ENCODE measurements at regions not wholly inside any gene's neighbourhood (a gene's known extent, or its start where the extent isn't known, plus 50 kb on each side); places are given as distances from the start of the nearest gene placed in this dataset.
"Not testable (repeated sequence)": the region's sequence is repeated elsewhere in the genome, so short reads cannot be mapped to it uniquely, and the experiment has no call there.

DNA sequence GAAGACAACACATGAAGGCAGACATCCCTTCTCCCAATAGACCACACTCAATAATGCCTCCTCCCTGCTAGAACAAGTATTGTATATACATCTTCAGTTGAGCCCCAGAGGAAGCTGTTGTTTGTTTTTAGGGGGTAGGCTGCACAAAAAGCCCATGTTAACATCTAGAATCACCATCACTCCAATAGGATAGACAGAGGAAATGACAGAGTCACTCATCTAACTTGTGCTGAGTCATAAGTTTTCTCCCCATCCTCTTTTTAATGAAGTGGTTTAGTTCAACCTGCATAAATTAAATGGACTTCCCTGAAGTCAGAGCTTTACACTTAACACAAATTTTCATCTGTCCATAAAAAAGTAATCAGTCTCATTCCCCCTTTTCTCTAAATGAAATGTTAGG is 122.9 kb upstream of the SPATA12 start:
- in situ Hi-C loops (cut with HindIII; ENCODE audit: low pct_unique_long_range_greater_than_20kb, low sequenced_read_pairs): no loop called here
- DNase-seq (ENCODE audit: low read depth): no peak

DNA sequence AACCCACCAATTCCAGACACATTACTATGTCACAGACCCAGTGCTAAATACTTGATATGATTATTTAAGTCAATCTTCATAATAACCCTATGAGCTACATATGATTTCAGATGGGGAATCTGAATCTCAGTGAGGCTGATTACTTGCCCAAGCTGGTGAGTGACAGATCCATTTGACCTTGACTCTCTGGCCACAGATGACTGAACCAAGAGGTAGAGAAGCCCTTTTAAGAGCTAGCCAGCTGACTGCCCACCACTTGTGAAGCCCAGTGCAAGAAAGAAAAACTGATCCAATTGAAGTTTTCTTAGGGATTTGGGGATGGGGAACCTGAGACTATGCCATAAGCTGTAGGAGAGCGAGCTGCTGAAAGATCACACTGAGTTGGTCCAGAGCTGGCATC is 124.7 kb upstream of the SPATA12 start:
- in situ Hi-C loops (cut with HindIII; ENCODE audit: low pct_unique_long_range_greater_than_20kb, low sequenced_read_pairs): no loop called here

DNA sequence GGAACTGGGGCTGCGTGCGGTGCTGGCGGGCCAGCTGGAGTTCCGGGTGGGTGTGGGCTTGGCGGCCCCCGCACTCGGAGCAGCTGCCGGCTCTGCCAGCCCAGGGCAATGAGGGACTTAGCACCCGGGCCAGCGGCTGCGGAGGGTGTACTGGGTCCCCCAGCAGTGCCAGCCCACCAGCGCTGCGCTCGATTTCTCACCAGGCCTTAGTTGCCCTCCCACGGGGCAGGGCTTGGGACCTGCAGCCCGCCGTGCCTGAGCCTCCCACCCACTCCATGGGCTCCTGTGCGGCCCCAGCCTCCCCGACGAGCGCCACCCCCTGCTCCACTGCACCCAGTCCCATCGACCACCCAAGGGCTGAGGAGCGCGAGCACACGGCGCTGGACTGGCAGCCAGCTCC is 126.0 kb upstream of the SPATA12 start:
- in situ Hi-C loops (cut with HindIII; ENCODE audit: low pct_unique_long_range_greater_than_20kb, low sequenced_read_pairs); DNase-seq (ENCODE audit: low read depth): not testable (repeated sequence)

More for the DNA sequence above, 124.7 kb upstream of the SPATA12 start:
- no peak for DNase-seq (ENCODE audit: low read depth)

DNA sequence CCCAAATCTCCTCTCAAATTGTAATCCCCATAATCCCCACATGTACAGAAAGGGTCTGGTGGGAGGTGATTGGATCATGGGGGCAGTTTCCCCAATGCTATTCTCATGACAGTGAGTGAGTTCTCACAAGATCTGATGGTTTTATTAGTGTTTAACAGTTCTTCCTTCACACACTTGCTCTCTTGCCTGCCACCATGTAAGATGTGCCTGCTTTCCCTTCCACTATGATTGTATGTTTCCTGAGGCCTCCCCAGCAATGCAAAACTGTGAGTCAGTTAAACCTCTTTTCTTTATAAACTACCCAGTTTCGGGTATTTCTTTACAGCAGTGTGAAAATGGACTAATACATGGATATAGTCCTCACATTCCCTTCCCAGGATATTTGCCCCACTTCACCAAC is 126.7 kb upstream of the SPATA12 start:
- in situ Hi-C loops (cut with HindIII; ENCODE audit: low pct_unique_long_range_greater_than_20kb, low sequenced_read_pairs): no loop called here
- DNase-seq (ENCODE audit: low read depth): no peak

DNA sequence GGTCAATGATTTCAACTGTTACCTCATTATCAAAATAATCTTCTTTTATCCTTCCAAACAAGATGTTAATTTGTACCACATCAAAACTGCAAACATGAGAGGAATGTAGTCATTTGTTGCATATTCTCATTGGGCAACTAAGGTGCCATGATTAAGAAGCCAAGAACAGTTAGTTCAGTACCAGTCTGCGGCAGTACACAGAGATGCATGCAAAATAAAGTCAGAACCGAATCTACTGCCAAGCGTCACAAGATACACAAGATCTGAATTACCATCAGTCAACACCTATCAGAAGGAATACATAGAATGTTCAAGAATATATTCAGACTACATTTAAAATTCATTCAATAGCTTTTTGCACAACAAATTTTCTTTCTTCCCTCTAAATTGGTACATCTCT is 127.6 kb upstream of the SPATA12 start:
- in situ Hi-C loops (cut with HindIII; ENCODE audit: low pct_unique_long_range_greater_than_20kb, low sequenced_read_pairs): no loop called here
- DNase-seq (ENCODE audit: low read depth): no peak

DNA sequence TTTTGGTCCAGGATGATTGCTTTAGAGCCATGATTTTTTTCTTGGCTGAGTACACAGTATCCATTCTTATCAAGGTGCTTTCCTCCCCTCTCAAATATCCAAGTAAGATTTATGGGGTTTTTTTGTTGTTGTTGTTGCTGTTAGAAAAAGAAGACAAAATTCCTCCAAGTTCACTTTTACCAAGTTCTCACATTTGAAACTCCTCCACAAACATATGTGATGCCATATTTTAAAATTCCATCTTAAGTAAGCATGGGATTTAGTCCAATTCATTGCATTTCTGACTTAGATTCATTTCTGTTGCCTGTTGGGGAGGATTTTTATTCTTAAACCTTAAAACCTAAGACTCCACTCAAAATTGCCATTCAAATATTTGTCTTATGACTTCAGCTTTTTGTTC is 128.6 kb upstream of the SPATA12 start:
- DNase-seq (ENCODE audit: low read depth): no peak
- in situ Hi-C loops (cut with HindIII; ENCODE audit: low pct_unique_long_range_greater_than_20kb, low sequenced_read_pairs): no loop called here

DNA sequence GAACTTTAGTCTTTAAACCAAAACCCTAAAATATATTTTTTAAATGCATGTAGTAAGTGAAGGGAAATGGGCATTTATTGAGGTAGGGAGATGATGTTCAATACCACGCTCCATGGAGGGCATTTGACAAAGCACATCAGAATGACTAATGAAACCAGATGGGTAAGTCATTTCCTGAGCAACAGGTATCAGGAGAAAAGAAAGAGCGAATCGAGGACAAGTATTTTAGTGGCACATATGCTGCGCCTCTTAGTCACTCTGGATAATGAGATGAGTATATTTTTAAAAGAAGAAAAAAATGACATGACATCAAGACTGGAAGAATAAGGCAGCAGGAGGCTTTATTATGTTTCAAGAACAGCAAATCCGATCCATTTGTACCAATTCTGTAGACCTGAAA is 129.0 kb upstream of the ARHGEF3 start:
- in situ Hi-C loops (cut with HindIII; ENCODE audit: low pct_unique_long_range_greater_than_20kb, low sequenced_read_pairs): no loop called here
- DNase-seq (ENCODE audit: low read depth): no peak

DNA sequence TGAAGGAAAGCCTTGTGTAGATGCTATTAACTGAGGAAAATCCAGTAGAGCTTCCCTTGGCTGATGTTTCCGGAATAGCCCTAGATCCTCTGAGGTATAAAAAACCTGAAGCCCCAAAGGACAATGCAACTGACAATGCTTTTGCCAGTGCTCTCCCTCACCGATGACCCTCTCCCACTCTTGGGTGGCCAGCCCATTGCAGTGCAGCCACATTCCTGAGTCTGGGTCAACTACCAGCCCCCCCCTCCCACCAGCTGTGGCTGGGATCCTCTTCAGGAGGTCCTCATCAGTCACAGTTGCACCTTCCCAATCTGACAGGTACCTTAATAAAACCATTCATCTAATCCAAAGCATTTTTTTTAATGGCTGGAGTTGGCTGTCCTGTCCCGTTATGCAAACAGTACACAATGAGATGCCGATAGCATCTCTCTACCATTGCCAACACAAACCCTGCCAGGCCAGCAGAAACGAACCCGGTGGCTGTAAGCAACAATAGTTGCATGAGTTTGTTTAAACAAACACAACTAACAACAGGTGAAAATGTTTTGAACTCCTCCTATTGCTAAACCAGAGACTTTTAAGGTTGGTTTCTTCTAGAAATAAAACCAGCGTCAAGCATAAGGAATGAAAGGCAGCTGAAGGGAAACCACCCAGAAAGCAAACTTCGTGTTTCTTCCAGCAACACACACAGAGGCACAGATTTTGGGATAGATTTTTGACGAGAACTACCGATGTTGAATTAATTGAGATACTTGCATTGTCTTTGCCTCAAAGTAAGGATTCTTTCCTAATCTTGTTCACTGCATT is 128.3 kb upstream of the ARHGEF3 start:
- in situ Hi-C loops (cut with HindIII; ENCODE audit: low pct_unique_long_range_greater_than_20kb, low sequenced_read_pairs): no loop called here
- DNase-seq (ENCODE audit: low read depth): no peak

DNA sequence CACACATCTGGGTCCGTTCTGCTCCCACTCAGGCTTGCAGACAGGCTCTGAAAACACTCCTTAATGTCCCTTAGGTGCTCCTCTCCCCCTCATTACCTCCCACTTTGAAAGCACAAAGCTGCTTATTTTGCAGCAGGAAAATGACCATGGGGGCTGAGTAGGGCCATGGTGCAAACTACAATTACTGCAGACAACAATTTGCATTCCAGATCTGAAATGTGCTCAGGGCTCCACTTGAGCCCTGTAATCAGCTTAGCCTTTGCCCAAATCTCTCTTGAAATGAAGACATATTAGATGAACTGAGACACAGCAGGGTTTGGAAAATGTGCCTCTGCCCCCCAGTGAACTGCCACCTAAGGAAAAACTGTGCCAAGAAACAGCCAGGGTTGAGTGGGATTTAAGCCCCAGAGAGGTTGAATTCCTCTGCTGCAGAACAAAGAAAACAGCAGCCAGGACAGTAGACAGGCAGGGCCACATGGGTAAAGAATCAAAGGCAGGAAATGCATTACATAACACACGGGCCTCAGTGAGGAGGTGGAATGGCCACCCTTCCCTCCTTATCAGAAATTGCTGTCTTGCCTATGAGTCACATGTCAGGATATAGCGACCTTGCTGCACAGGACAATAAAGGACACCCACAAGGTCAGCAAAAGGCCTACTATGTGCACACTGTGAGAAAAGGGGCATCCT is 126.8 kb upstream of the ARHGEF3 start:
- in situ Hi-C loops (cut with HindIII; ENCODE audit: low pct_unique_long_range_greater_than_20kb, low sequenced_read_pairs): no loop called here
- no peak for DNase-seq (ENCODE audit: low read depth)

DNA sequence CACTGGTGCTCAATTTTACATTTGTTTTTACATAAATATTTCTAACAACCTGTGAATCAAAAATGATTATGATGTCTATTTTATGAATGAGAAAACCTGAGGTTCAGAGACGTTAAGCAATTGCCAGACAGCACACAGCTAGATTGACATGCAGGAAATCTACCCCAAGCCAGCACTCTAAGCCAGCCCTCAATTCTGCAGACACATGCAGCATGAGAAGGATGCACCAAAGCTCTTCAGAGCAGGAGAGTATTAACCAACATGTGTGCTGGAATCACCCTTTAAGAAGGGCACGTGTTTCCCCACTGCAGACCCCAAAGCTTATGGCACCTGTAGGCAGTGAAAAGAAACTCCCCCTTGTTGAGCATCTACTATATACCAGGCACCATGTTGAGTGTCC is 126.1 kb upstream of the ARHGEF3 start:
- no peak for DNase-seq (ENCODE audit: low read depth)
- in situ Hi-C loops (cut with HindIII; ENCODE audit: low pct_unique_long_range_greater_than_20kb, low sequenced_read_pairs): no loop called here

DNA sequence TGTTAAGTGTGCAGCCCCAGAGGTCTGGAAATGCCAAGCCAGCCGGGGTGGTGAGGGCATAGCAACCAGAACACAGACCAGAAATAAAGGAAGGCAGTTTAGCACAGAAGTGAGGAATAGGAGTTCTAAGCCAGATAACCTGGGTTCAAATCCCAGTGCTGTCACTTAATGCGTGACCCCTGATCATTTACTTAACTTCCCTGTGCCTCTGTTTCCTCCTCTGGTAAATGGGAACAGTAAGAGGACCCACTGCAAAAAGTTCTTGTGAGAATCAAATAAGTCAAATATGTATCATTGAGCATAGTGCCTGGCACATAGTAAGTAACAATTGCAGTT is 125.2 kb upstream of the ARHGEF3 start:
- DNase-seq (ENCODE audit: low read depth): no peak
- in situ Hi-C loops (cut with HindIII; ENCODE audit: low pct_unique_long_range_greater_than_20kb, low sequenced_read_pairs): no loop called here

DNA sequence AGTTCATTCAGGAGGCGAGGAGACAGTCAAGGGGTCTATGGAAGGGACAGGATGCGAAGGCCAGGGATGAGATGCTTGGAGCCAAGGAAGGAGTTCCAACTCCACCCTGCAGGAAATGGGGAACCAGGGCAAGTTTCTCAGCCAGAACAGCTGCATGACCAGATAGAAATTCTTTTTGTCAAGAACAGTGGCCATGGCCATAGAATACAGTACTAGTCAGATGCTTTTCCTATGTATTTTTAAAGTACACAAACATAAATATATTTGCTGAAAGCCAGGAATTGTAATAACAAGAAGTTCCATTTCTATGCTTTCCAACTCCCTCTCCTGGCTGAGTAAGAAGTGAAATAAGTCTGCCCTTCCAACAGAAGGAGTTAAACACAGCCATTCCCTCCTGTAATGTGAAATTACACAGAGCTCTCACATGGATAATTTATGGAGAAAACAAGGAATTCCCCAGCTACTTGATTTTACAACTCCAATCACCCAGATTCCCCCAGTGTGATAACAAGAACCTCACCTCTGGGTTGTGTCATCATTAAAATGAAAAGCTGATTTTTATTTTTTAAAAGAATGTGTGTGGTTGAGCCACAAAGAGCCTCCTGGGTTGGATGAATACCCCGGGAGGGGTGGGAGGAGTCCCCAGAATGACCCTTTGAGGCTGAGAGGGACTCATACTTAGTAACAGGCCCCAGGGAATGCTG is 124.6 kb upstream of the ARHGEF3 start:
- in situ Hi-C loops (cut with HindIII; ENCODE audit: low pct_unique_long_range_greater_than_20kb, low sequenced_read_pairs): no loop called here

DNA sequence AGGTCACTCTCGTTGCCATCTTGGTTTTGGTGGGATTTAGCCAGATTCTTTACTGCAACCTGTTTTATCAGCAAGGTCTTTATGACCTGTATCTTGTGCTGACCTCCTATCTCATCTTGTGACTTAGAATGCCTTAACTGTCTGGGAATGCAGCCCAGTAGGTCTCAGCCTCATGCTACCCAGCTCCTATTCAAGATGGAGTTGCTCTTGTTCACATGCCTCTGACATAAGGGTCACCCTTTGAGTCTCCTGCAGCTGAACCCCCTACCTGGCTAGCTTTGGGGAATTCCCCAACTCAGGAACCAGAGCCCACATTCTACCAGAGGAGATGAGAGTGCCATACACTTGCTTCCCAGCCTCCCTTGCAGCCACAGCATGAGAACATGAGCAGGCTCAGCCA is 123.0 kb upstream of the ARHGEF3 start:
- in situ Hi-C loops (cut with HindIII; ENCODE audit: low pct_unique_long_range_greater_than_20kb, low sequenced_read_pairs); DNase-seq (ENCODE audit: low read depth): not testable (repeated sequence)

More for the DNA sequence above, 124.6 kb upstream of the ARHGEF3 start:
- DNase-seq (ENCODE audit: low read depth): peak; percentile 64

DNA sequence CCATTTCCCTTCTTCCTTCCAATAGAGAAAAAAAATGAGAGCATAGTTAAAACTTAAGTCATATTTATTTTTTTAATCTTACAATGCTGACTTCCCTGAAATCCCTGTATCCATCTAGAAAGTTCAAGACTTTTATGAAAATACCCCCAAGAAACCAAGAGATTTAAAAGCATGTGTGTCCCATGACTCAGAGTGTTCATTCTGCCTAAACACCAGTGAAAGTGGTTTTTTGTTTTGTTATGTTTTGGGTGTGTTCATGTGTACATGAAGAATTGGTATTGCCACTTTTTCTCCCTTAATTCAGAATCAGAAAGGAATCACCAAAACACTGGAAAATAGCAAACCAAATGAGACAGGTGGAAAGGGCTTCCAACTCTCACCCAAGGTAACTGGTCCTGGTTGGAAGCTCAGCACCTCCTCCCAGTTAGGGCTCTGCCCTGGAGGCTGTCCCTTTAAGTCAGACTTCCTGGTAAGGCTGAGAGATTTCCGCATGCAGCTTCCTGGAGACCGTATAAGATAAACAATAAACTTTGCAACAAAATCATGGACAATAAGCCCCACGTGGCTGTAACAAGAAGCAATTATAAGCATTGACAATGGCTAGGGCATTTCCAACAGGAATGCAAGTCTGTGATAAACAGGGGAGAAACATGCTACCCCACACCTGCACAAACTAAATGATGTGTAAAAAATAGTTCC is 121.9 kb upstream of the ARHGEF3 start:
- peak; percentile 27 for DNase-seq (ENCODE audit: low read depth)
- in situ Hi-C loops (cut with HindIII; ENCODE audit: low pct_unique_long_range_greater_than_20kb, low sequenced_read_pairs): no loop called here

DNA sequence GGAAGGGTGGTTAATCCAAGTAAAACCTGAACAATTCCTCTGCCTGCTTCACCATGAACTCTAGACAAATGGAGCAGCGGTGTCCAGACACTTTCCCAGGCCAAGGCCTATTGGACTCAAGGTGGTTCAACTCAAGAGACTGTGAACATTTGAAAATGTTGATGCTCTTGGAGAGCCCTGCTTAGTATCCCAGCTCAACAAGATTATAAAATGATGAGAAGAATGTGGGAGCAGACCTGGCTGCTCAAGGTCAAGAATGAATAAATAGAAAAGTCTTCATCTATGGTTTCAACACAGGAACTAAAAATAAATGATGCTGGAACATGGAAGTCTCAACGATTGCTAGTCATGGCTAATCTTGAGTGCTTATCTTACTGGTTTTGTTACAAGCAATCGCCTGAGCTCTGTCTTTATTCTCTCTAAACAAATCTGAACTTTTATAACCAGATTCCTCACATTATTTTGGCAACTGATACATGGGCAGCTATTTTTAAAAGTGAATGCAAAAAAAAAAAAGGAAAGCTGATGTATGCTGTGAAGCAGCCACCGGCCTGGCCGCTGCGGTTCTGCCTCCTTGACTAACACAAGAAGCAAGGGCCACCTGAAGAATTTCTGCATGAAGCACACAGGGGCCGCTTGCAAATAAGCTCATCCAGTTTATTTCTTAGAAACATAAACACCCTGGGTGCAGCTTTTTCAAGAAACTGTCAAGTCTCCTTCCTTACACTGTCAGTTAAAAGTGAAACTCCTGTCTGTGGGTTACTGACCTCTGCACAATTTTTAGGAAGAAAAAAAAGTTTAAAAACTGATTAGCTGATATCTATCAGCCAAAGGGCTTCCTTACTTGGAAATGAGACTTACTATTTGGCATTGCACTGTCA is 120.1 kb upstream of the ARHGEF3 start:
- in situ Hi-C loops (cut with HindIII; ENCODE audit: low pct_unique_long_range_greater_than_20kb, low sequenced_read_pairs): no loop called here
- no peak for DNase-seq (ENCODE audit: low read depth)

DNA sequence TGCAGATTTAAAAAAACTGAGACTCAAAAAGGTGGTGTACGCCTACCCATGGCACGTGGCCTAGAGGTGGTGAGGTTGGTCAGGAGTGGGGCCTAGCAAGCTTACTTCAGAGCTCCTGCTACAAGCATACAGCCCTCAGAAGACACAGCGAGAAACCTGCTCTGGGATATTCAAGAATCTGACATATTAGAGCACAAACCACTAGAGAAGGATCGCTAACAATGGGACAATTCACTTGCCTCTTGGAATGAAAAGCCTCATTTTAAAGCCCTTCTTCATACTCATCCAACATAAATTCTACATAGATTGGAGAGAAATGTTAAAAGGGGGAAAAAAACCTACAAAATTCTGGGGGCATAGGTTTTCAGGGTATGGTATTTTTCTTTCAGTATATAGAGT is 118.0 kb upstream of the ARHGEF3 start:
- DNase-seq (ENCODE audit: low read depth): no peak
- in situ Hi-C loops (cut with HindIII; ENCODE audit: low pct_unique_long_range_greater_than_20kb, low sequenced_read_pairs): no loop called here

DNA sequence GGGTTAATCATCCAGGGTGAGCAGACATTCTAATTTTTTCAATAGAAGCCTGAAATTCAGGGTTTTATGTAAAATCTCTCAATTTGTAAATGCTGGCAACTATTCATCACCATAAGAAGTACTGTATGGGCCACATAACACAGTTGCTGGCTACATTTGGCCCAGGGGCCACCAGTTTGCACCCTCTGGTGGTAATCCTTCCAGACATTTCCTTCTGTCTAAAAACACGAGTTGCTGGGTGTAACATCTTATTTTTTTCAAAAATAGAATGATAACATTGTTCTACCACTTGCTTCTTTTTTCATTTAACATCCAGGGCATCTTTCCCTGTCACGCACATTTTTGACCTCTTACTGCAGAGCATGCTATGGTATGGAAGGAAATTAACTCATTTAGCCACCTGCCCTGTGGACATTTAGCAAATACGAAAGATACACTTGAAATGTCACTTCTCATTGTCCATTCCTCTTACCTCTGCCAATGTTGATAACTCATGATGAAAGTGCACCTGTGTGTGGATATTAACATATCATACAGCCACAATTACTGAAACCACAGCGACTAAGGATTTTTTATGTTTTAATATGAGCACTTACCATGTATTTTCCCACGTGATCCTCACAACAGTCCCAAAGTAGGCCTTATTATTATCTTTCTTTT is 117.5 kb upstream of the ARHGEF3 start:
- in situ Hi-C loops (cut with HindIII; ENCODE audit: low pct_unique_long_range_greater_than_20kb, low sequenced_read_pairs): no loop called here
- DNase-seq (ENCODE audit: low read depth): no peak

Measured in Caki2 (cell line).